ENCODE measurements at regions not wholly inside any gene's neighbourhood (a gene's known extent, or its start where the extent isn't known, plus 50 kb on each side); places are given as distances from the start of the nearest gene placed in this dataset.
"Not testable (repeated sequence)": the region's sequence is repeated elsewhere in the genome, so short reads cannot be mapped to it uniquely, and the experiment has no call there.

DNA sequence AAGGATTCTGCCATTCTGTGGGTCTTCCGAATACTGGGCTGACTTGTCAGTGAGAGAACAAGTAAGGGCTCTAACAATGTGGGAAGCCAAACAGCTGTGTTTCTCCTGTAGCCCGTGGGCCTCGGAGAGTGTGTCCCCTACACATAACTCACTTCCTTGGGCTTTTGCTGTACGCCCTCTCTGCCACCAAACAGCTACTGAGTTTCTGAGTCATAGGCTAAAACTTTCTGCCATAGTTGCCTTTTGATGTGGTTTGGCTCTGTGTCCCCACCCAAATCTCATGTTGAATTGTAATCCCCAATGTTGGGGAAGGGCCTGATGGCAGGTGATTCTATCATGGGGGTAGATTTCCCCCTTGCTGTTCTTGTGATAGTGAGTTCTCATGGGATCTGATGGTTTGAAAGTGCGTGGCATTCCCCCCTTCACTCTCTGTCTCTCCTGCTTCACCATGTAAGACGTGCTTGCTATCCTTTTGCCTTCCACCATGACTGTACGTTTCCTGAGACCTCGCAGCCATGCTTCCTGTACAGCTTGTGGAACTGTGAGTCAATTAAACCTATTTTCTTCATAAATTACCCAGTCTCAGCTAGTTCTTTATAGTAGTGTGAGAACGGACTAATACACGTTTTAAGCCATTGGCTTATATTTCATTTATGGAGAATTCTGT, 194.8 kb upstream of the HMCN1 start:
- DNase-seq (ENCODE audit: low read depth), result no peak

DNA sequence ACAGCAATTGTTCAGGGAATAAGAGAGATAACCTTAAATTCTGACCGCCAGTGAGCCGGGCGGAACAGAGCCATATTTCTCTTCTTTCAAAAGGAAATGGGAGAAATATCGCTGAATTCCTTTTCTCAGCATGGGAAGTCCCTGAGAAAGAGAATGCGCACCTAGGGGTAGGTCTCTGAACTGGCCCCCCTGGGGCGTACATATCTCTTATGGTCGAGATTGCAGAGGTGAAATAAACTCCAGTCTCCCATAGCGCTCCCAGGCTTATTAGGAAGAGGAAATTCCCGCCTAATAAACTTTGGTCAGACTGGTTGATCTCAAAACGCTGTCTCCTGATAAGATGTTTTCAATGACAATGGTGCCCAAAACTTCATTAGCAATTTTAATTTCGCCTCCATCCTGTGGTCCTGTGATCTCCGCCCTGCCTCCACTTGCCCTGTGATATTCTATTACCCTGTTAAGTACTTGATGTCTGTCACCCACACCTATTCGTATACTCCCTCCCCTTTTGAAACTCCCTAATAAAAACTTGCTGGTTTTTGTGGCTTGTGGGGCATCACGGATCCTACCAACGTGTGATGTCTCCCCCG, 195.8 kb upstream of the HMCN1 start:
- DNase-seq (ENCODE audit: low read depth), result not testable (repeated sequence)

DNA sequence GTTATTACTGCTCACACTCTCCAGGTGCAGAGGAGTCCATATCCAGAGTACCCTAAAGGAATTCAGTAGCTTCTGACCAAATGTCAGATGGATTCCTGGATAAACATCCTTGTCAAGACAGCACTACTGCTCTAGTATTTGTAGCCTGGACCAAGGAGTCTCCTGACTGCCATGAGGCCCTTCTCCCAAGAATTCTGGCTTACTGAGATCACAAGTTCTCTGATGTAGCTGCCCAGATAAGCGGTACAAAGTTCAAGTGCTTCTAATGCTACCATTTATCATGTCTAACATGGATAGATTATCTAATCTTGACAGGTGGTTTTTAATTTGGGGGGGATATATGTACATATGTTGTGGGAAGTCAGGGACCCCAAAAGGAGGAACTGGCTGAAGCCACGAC, 196.6 kb upstream of the HMCN1 start:
- DNase-seq (ENCODE audit: low read depth), result no peak

DNA sequence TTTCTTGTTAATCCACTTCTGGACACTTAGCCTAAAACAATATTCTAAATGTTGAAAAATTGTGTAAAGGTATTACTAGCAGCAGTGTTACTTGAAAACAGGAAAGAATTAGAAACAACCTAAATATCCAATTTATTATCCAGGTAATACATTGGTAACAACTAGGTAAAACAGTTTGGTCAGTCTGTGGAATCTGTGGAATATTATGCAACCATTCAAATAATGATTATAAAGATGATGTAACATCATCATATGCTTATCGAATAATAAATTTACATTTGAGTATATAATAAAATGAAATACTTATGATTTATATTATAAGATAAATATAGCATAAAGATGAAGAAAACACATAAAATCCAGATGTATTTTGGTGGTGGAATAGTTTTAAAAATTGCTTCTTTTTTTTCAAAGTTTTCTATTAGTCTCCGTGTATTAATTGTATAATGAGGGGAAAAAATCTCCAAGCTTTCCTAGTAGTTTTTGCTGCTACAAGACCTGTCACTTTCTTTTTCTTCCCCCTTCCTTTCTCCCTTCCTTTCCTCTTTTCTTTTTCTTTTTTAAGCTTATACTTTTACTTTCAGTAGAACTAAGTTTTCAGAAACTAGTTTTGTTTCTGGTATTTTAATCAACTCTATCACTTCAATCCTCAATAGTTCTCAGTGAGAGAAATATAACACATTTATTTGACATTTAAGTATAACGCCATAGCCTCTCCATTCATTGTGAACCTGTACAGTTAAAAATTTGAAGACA, 197.8 kb upstream of the HMCN1 start:
- no peak for DNase-seq (ENCODE audit: low read depth)

DNA sequence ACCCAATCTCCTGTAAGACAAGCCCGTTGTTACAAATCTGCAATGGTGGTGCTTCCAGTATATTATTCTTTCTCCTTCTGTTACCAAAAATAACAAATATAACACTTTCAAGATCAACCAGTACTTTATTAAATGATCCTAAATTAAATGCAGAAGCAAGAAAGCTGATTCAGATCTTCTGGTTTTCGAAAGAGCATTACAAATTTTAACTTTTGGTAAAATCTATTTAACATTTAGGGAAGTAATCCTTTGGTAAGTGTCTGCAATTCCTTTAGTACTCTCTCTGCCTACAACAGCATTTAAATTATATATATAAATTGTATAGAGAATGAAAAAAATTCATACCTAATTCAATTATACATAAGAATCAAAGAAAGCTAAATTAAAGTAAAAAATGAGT, 198.6 kb upstream of the HMCN1 start:
- DNase-seq (ENCODE audit: low read depth), result no peak

DNA sequence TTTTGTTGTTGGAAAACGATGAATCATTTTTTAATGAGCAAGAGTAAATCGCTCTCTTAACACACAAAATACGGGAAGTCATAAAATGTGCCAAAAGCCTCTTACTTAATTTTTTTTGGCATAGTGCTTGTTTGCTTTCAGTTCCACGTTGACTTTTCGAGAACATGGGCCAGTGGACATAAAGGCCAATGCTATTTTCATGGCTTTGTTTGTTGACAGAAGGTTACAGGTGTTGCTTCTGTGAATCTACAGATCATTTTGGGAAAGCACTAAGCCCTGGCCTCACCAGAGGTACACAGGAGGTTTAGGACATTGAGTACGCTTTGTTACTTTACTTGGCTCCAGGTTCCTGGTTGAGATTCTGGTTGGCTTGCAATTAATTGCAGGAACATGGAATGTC, 199.4 kb upstream of the HMCN1 start:
- no peak for DNase-seq (ENCODE audit: low read depth)

DNA sequence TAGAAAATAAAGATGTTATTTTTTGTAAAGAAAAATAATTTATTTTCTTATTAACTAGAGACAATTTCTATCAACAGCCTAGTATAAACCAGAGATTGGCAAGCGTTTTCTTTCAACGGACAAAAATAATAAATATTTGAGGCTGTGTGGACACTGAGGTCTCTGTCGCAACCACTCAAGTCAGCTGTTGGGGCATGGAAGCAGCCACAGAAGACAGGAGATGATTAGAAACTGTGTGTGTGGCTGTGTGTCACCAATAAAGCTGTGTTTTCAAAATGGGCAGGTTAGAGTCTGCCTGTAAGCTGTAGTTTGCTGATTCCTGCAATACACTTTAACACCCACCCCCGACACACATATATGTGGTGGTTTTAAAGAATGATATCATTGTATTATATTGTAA, 200.6 kb upstream of the HMCN1 start:
- no peak for DNase-seq (ENCODE audit: low read depth)

DNA sequence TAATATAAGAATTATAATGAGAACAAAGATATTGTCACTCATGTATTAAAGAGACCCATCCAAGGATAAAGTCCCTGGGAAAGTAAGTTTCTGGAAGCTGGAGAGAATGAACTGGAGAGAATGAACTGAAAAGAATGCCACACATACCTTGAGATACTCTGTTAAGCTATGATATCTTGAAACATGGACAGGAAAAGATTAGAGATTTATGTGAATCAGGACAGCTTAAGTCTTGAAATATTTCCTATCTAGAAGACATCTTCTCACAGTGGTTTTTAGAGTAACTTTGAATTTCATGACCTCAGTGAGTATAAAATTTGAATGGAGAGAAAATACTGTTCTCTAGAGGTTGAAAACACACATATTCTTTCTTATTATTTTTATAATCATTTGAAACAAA, 201.3 kb upstream of the HMCN1 start:
- DNase-seq (ENCODE audit: low read depth), result no peak

DNA sequence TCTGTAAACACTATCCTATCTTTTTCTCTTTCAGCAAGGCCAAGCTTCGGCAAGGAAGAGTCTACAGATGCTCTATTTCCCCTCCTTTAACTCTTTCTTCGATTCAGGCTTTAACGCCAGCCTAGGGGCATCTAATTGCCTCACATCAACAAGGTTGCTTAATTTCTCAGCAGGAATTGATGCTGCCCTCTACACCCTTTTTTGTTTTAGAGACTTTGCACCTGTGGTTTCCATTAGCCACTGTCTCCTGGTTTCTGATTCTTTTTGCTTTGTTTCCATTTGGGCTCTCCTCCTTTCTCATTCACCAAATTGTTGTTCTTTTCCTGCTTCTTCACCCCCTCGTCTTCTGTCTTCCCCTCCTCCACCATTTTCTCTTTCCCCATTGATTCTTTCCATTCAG, 202.4 kb upstream of the HMCN1 start:
- no peak for DNase-seq (ENCODE audit: low read depth)

DNA sequence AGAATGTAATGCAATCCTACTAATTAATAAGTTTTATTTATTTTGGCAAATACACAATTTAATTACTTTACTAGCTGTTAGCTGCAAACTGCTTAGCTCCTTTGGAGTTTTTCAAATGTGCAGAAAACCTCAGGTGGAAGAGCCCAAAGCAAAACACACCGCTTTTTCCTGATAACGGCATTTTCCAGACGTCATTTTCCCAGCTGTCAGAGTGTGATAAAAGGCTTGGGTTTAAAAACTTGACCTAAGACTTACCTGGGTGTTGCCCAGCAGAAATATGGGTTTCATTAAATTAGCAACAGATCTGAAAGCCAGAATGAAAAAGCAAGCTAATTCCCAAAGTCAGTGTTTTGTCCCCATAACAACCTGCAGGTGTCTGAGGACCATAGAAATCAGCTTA, 204.0 kb upstream of the HMCN1 start:
- DNase-seq (ENCODE audit: low read depth), result no peak

DNA sequence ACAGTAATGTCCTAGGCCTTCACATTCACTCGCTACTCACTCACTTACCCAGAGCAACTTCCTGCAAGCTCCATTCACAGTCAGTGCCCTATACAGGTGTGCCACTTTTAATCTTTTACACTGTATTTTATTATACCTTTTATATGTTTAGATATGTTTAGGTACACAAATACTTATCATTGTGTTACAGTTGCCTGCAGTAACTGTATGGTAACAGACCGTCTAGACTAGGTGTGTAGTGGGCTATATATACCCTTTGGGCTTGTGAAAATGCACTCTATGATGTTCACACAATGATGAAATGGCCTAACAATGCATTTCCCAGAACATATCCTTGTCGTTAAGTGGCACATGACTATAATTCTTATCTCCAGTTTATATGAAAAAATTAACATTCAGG, 204.5 kb upstream of the HMCN1 start:
- no peak for DNase-seq (ENCODE audit: low read depth)

DNA sequence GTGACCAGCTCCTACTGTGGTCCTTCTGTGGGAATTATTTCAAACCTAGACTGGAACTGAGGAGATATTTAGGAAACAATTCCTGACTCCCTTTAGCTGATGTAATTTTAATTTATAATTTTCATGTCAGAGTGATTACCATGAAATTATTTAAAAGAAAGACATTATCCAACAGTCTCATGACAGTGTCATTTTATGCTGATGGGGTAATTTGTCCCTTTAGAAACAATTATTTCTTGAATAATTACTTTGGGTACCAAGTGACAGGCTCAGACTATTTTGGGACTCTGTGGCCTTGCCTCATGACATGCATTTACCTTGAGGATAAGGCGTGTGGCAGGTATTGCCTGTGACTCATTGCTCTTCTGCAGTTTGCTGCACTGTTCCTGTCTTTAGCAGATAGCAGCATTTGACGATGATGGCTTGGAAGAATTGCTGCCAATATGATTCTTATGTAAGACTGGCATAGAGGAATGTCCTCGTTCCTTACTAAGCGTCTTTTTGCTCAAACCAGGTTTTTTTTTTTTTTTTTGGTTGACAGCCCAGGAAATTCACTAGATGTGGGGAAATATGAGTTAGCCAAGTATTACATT, 206.0 kb upstream of the HMCN1 start:
- DNase-seq (ENCODE audit: low read depth), result no peak

DNA sequence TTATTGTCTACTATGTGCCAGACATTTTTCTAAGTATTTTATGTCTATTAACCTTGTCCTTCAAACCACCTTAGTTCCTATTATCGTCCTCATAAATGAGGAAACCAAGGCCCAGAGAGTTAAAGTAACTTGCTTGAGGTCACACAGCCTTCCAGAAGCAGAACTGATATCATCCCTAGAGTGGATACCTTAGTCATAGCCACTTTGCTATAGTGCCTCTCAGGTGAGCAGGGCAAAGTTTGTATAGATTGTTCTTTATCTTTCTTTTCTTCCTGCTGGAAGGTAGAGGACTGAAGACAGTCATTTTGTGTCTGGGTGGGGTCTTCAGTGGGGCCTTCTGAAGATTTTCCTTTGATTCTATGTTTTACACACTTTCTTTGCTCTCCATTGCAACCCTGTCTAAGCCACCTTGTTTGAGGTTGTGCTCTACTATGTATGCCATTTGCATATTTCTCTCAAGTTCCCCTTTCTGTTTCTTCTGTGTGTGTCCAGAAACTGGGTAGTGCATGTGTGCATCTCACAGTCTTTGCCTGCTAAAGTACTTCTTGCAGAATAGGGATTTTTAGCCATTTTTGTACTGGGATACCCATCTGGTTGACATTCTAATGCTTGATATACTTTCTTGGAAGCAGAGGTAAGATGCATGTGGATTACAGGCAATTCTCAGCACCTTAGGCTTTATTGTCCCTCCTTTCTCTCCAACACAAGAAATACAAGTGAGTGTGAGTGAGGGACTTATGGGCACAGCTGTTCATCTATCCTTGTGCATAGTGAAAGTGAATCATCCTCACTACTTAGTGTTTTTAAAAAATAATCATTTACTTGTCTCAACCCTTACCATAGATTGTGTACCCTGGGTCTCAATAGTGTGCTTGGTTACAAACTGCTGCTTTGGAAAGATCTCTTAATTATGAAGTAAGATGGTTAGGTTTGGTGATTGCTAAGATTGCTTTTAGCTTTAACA, 207.6 kb upstream of the HMCN1 start:
- DNase-seq (ENCODE audit: low read depth), result no peak

DNA sequence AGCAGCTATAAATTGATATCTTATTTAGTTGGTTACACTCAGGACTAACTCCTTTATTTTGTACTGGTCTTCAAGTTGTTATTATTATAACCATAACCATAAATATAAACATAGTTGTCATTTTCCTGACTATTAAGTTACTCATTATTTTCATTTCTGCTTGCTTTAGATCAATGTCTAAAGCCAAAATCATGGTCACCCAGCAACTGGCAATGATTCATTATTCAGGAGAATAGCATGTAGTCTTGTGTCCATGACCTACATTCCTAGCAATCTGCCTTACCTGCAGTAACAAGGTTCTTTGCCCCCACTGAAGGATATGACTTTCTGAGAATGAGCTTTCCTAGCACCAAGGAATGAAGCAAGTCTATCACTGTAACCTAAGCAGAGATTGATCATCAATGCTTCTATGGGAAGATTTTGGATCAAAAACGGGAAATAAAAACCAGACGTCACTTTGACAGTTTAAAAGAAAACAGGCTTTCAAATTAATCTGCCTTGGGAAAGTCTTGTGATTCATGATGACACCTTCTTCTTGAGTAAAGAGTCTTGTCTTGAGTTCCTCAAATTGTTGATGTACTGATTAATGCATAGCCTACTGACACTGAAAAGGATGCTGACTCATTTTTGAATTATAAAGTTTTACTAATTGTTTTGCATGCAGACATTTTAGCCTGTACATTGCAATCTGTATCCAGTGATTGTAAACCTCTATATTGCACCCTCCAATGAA, 203.3 kb upstream of the IVNS1ABP start:
- no peak for DNase-seq (ENCODE audit: low read depth)

DNA sequence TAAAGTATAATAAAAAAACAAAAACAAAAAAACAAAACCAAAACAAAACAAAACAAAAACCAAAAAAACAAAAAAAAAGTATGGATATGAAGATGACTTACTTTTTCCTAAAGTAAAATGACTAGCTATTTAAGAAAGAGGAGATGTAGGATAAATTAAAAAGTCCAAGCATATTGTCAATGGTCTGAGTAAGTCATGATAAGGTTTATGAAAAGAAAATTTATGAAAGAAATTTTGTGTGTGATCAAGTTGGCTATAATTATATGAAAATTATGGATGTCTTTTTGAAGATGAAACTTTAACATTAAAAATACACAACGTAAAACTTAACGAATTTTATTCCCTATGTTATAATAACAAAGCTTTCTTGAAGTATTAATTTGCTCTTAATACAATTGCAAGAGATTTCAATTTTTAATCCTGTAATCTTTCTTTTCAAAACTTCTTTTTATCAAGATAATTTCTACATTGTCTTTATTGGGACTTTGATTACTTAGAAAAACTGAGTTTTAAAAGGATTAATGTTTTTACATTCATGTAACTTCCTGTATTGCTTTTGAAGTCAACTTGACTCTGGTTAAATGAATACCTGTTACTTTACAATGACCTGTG, 200.9 kb upstream of the IVNS1ABP start:
- DNase-seq (ENCODE audit: low read depth), result no peak

DNA sequence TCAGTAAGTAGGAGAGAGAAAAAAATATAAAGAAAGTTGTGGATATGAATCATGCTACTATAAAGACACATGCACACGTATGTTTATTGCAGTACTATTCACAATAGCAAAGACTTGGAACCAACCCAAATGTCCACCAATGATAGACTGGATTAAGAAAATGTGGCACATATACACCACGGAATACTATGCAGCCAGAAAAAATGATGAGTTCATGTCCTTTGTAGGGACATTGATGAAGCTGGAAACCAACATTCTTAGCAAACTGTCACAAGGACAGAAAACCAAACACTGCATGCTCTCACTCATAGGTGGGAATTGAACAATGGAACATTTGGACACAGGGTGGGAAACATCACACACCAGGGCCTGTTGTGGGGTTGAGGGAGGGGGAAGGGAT, 200.3 kb upstream of the IVNS1ABP start:
- DNase-seq (ENCODE audit: low read depth), result not testable (repeated sequence)

DNA sequence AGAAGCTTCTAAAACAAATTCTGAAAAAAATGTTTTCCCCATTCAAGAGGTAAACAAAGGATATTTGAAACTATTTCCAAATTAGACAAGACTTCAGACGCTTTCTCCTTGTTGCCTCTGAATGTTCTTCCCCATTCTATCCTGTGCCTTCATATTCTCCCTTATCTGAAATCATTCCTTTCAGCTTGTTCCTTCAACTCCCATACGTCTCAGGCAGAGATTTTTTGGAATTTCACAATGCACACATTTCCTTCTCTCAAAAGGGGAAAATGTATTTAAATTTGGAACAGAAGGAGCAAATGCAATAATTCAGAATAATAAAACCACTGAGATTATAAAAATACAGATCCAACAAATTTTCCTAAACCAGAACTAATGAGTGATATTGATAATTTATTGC, 198.7 kb upstream of the IVNS1ABP start:
- DNase-seq (ENCODE audit: low read depth), result no peak

DNA sequence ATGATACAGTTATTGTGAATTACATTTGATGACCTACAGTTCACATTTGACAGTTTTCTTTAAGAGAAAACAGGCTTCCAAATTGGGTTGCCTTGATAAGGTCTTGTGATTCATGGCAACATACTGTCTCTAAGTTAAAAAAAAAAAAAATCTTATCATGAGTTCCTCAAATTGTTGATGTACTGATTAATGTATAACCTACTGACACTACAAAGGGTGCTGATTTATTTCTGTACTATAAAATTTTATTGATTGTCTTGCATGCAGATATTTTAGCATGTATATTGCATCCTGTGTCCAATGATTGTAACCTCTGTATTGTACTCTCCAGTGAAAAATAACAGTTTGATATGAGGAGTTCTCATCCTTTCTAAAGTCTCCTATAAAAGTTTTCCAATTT, 197.3 kb upstream of the IVNS1ABP start:
- DNase-seq (ENCODE audit: low read depth), result no peak

DNA sequence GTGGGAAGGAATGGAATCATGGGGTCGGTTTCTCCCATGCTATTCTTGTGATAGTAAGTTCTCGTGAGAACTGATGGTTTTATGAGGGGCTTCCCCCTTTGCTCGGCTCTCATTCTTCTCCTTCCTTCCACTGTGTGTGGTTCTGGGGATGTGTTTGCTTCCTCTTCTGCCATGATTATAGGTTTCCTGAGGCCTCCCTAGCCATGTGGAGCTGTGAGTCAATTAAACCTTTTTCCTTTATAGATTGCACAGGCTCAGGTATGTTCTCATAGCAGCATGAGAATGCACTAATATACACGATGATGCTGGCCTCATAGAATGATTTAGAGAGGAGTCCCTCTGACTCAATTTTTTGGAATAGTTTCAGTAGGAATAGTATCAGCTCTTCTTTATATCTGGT, 195.4 kb upstream of the IVNS1ABP start:
- no peak for DNase-seq (ENCODE audit: low read depth)

DNA sequence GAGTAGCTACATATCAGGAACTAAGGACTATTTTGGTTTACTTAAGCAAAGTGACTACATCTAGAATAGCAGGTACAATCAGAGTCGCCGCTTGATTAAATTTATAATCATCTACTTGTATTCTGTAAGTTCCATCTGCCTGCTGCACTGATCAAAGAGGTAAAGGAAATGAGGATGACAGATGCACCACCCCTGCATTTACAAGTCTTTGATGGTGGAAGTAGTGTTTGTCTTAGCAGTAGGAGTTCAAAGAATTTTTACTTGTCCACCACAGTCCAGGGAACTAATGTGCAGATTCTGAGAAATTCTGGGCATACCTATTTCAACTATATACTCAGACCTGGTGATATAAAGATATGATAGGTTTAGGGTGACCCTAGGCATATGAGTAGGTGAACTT, 184.1 kb upstream of the IVNS1ABP start:
- no peak for DNase-seq (ENCODE audit: low read depth)
